ENCODE measurements at regions not wholly inside any gene's neighbourhood (a gene's known extent, or its start where the extent isn't known, plus 50 kb on each side); places are given as distances from the start of the nearest gene placed in this dataset.
A peak's percentile ranks its signal among the peaks of the same experiment; 100 is the strongest.
"Not testable (repeated sequence)": the region's sequence is repeated elsewhere in the genome, so short reads cannot be mapped to it uniquely, and the experiment has no call there.

- no peaks in the 10 kb centered on the region for H3K79me2 ChIP-seq (ENCODE audit: insufficient read depth, low read length)
- DNase-seq (ENCODE audit: insufficient read length, low spot score, missing footprints), result no peak
- no peak overlapping the region for H3K27ac ChIP-seq (ENCODE audit: low read depth, low read length)
- H3K36me3 ChIP-seq (ENCODE audit: insufficient read depth, low read length), result no peaks in the 10 kb centered on the region
- no peaks in the 10 kb centered on the region for H3K9me3 ChIP-seq (ENCODE audit: low read depth, low read length)
- no peak for TF ChIP-seq CTCF (IDR thresholded peaks at IDR 0.05; ENCODE audit: extremely low read depth, low read depth, low read length)
- no peak overlapping the region for H3K4me2 ChIP-seq (ENCODE audit: insufficient read depth, low read length)
- no peaks in the 10 kb centered on the region for H3K27me3 ChIP-seq (ENCODE audit: insufficient read depth, low read length)
- peaks cover 10% of the 10 kb centered on the region for H3K4me1 ChIP-seq (ENCODE audit: insufficient read depth, low read length)
- no peaks in the 10 kb centered on the region for H4K20me1 ChIP-seq (ENCODE audit: insufficient read depth, low read length)
- no peak overlapping the region for H3K4me3 ChIP-seq (ENCODE audit: insufficient read depth, low read length)
- peak overlapping the region; percentile 41 for H2AFZ ChIP-seq (ENCODE audit: low read length)
Measured at GRCh38 chr2:234363011-234363487, 133.8 kb downstream of the ARL4C start.

- DNase-seq (ENCODE audit: insufficient read length, low spot score, missing footprints); H3K27ac ChIP-seq (ENCODE audit: low read depth, low read length); H3K79me2 ChIP-seq (ENCODE audit: insufficient read depth, low read length); H3K27me3 ChIP-seq (ENCODE audit: insufficient read depth, low read length); H4K20me1 ChIP-seq (ENCODE audit: insufficient read depth, low read length); H3K9me3 ChIP-seq (ENCODE audit: low read depth, low read length); H3K4me2 ChIP-seq (ENCODE audit: insufficient read depth, low read length); H3K4me3 ChIP-seq (ENCODE audit: insufficient read depth, low read length); H3K4me1 ChIP-seq (ENCODE audit: insufficient read depth, low read length); H3K36me3 ChIP-seq (ENCODE audit: insufficient read depth, low read length); H2AFZ ChIP-seq (ENCODE audit: low read length): not testable (repeated sequence)
Measured at GRCh38 chr2:234360313-234360975, 136.4 kb downstream of the ARL4C start.

- H3K27ac ChIP-seq (ENCODE audit: low read depth, low read length), result no peak overlapping the region
- H3K9me3 ChIP-seq (ENCODE audit: low read depth, low read length), result no peaks in the 10 kb centered on the region
- no peak for DNase-seq (ENCODE audit: insufficient read length, low spot score, missing footprints)
- H3K4me3 ChIP-seq (ENCODE audit: insufficient read depth, low read length), result no peak overlapping the region
- no peaks in the 10 kb centered on the region for H3K4me1 ChIP-seq (ENCODE audit: insufficient read depth, low read length)
- no peaks in the 10 kb centered on the region for H3K79me2 ChIP-seq (ENCODE audit: insufficient read depth, low read length)
- H3K36me3 ChIP-seq (ENCODE audit: insufficient read depth, low read length), result no peaks in the 10 kb centered on the region
- H3K27me3 ChIP-seq (ENCODE audit: insufficient read depth, low read length), result no peaks in the 10 kb centered on the region
- no peak overlapping the region for H2AFZ ChIP-seq (ENCODE audit: low read length)
- H3K4me2 ChIP-seq (ENCODE audit: insufficient read depth, low read length), result no peak overlapping the region
- no peak for TF ChIP-seq CTCF (IDR thresholded peaks at IDR 0.05; ENCODE audit: extremely low read depth, low read depth, low read length)
- no peaks in the 10 kb centered on the region for H4K20me1 ChIP-seq (ENCODE audit: insufficient read depth, low read length)
Measured at GRCh38 chr2:234357666-234358065, 139.2 kb downstream of the ARL4C start.

- H3K4me2 ChIP-seq (ENCODE audit: insufficient read depth, low read length), result no peak overlapping the region
- no peaks in the 10 kb centered on the region for H3K27me3 ChIP-seq (ENCODE audit: insufficient read depth, low read length)
- no peak overlapping the region for H2AFZ ChIP-seq (ENCODE audit: low read length)
- no peaks in the 10 kb centered on the region for H3K9me3 ChIP-seq (ENCODE audit: low read depth, low read length)
- no peak for DNase-seq (ENCODE audit: insufficient read length, low spot score, missing footprints)
- no peak overlapping the region for H3K27ac ChIP-seq (ENCODE audit: low read depth, low read length)
- no peaks in the 10 kb centered on the region for H4K20me1 ChIP-seq (ENCODE audit: insufficient read depth, low read length)
- no peak for TF ChIP-seq CTCF (IDR thresholded peaks at IDR 0.05; ENCODE audit: extremely low read depth, low read depth, low read length)
- no peaks in the 10 kb centered on the region for H3K4me1 ChIP-seq (ENCODE audit: insufficient read depth, low read length)
- no peaks in the 10 kb centered on the region for H3K79me2 ChIP-seq (ENCODE audit: insufficient read depth, low read length)
- no peak overlapping the region for H3K4me3 ChIP-seq (ENCODE audit: insufficient read depth, low read length)
- H3K36me3 ChIP-seq (ENCODE audit: insufficient read depth, low read length), result no peaks in the 10 kb centered on the region
Measured at GRCh38 chr2:234355808-234356365, 141.0 kb downstream of the ARL4C start.
